ENCODE measurements at regions not wholly inside any gene's neighbourhood (a gene's known extent, or its start where the extent isn't known, plus 50 kb on each side); places are given as distances from the start of the nearest gene placed in this dataset.
"Not testable (repeated sequence)": the region's sequence is repeated elsewhere in the genome, so short reads cannot be mapped to it uniquely, and the experiment has no call there.

- DNase-seq (ENCODE audit: low read depth), result no peak
These were observed 152.6 kb downstream of the RTL9 start for GRCh38 chrX:110511238-110511637.

- DNase-seq (ENCODE audit: low read depth), result no peak
These were observed 153.7 kb downstream of the RTL9 start for GRCh38 chrX:110512341-110512740.

- no peak for DNase-seq (ENCODE audit: low read depth)
These were observed 155.9 kb downstream of the RTL9 start for GRCh38 chrX:110514509-110514908.

- peak; percentile 28 for DNase-seq (ENCODE audit: low read depth)
These were observed 160.9 kb downstream of the RTL9 start for GRCh38 chrX:110519501-110519900.

GRCh38 chrX:110519906-110520452 is 161.3 kb downstream of the RTL9 start:
- peak; percentile 31 for DNase-seq (ENCODE audit: low read depth)

- not testable (repeated sequence) for DNase-seq (ENCODE audit: low read depth)
These were observed 162.0 kb downstream of the RTL9 start for GRCh38 chrX:110520652-110521051.

- peak; percentile 81 for DNase-seq (ENCODE audit: low read depth)
These were observed 173.4 kb downstream of the RTL9 start for GRCh38 chrX:110531873-110532580.

GRCh38 chrX:110532581-110532931 is 173.9 kb downstream of the RTL9 start:
- no peak for DNase-seq (ENCODE audit: low read depth)

GRCh38 chrX:110536816-110537215 is 178.2 kb downstream of the RTL9 start:
- DNase-seq (ENCODE audit: low read depth), result no peak

GRCh38 chrX:110541266-110541665 is 182.6 kb downstream of the RTL9 start:
- no peak for DNase-seq (ENCODE audit: low read depth)

- not testable (repeated sequence) for DNase-seq (ENCODE audit: low read depth)
These were observed 192.2 kb downstream of the RTL9 start for GRCh38 chrX:110550854-110551253.

- DNase-seq (ENCODE audit: low read depth), result no peak
These were observed 199.2 kb downstream of the RTL9 start for GRCh38 chrX:110557864-110558263.

GRCh38 chrX:110558406-110558805 is 199.8 kb downstream of the RTL9 start:
- DNase-seq (ENCODE audit: low read depth), result no peak

GRCh38 chrX:110561034-110561433 is 202.4 kb downstream of the RTL9 start:
- no peak for DNase-seq (ENCODE audit: low read depth)

- DNase-seq (ENCODE audit: low read depth), result no peak
These were observed 204.6 kb downstream of the RTL9 start for GRCh38 chrX:110563282-110563681.

GRCh38 chrX:110568441-110568840 is 209.8 kb downstream of the RTL9 start:
- DNase-seq (ENCODE audit: low read depth), result no peak

GRCh38 chrX:110569506-110569905 is 210.9 kb downstream of the RTL9 start:
- DNase-seq (ENCODE audit: low read depth), result no peak

- DNase-seq (ENCODE audit: low read depth), result no peak
These were observed 217.3 kb downstream of the CHRDL1 start for GRCh38 chrX:110578270-110578669.

- DNase-seq (ENCODE audit: low read depth), result no peak
These were observed 211.5 kb downstream of the CHRDL1 start for GRCh38 chrX:110584083-110584482.

- DNase-seq (ENCODE audit: low read depth), result no peak
These were observed 207.5 kb downstream of the CHRDL1 start for GRCh38 chrX:110588164-110588563.

GRCh38 chrX:110588853-110589252 is 206.8 kb downstream of the CHRDL1 start:
- DNase-seq (ENCODE audit: low read depth), result no peak

- no peak for DNase-seq (ENCODE audit: low read depth)
These were observed 194.8 kb downstream of the CHRDL1 start for GRCh38 chrX:110600745-110601310.

GRCh38 chrX:110614596-110614995 is 181.0 kb downstream of the CHRDL1 start:
- DNase-seq (ENCODE audit: low read depth), result no peak
